ENCODE measurements at regions not wholly inside any gene's neighbourhood (a gene's known extent, or its start where the extent isn't known, plus 50 kb on each side); places are given as distances from the start of the nearest gene placed in this dataset.

- Histone ChIP-seq H3K9me2 (no peaks in the 10 kb centered on the region), H3K4me2 (no peak overlapping the region), H3K27me3 (ENCODE audit: insufficient read depth) (no peaks in the 10 kb centered on the region), H3K79me2 (ENCODE audit: insufficient read depth) (no peaks in the 10 kb centered on the region), H4K20me1 (ENCODE audit: insufficient read depth) (no peaks in the 10 kb centered on the region), H3K4me1 (ENCODE audit: control insufficient read depth in 1 of 2, insufficient read depth in 2 of 2, low read depth in 1 of 2, low read length in 1 of 2) (no peaks in the 10 kb centered on the region; a peak in 1 of 4 replicates), H2AFZ (ENCODE audit: low read depth) (no peak overlapping the region), H3K9ac (no peak overlapping the region), H3K9me3 (no peaks in the 10 kb centered on the region), H3F3A (replicated peaks; ENCODE audit: insufficient read depth) (no peaks in the 10 kb centered on the region), H3K4me3 (ENCODE audit: low read depth in 2 of 2, low read length in 1 of 2) (no peak overlapping the region), H3K36me3 (replicated peaks in 1 of 2; ENCODE audit: control insufficient read depth in 1 of 2, insufficient read depth in 2 of 2, low read length in 1 of 2) (no peaks in the 10 kb centered on the region), H3K27ac (ENCODE audit: low read depth in 2 of 2, low read length in 1 of 2) (no peak overlapping the region)
- ChIA-PET CTCF (no interaction called here), POLR2A (no interaction called here)
- DNase-seq, result no peak
- WGBS (ENCODE audit: low lambda C conversion rate), result 69% methylated on average over 11 of the region's 11 CpGs
- no peak for TF ChIP-seq IRF3 (IDR thresholded peaks at IDR 0.05; ENCODE audit: low read depth, low read length)
- TF ChIP-seq ZBTB33 (IDR thresholded peaks at IDR 0.05; ENCODE audit: borderline replicate concordance, low read depth), result no peak
- TF ChIP-seq RCOR1 (IDR thresholded peaks at IDR 0.05; ENCODE audit: low read length), result no peak
- no peak for TF ChIP-seq FOXM1 (IDR thresholded peaks at IDR 0.05; ENCODE audit: low read depth)
- TF ChIP-seq MXI1 (IDR thresholded peaks at IDR 0.05; ENCODE audit: low read depth, low read length), result no peak
- no peak for TF ChIP-seq RFX5 (IDR thresholded peaks at IDR 0.05; ENCODE audit: low read length)
- no peak for TF ChIP-seq NRF1 (IDR thresholded peaks at IDR 0.05; ENCODE audit: low read depth, low read length)
- TF ChIP-seq REST (IDR thresholded peaks at IDR 0.05; ENCODE audit: low read depth, low read length), result no peak
- no peak for TF ChIP-seq PBX3 (IDR thresholded peaks at IDR 0.05)
Measured at GRCh38 chr11:92751594-92751993, 217.9 kb upstream of the MTNR1B start.

- Histone ChIP-seq H3K9me2 (no peaks in the 10 kb centered on the region), H3K4me1 (ENCODE audit: control insufficient read depth in 1 of 2, insufficient read depth in 2 of 2, low read depth in 1 of 2, low read length in 1 of 2) (no peaks in the 10 kb centered on the region; a peak in 1 of 4 replicates), H3K4me3 (ENCODE audit: low read depth in 2 of 2, low read length in 1 of 2) (no peak overlapping the region), H3K27me3 (ENCODE audit: insufficient read depth) (no peaks in the 10 kb centered on the region), H3K9ac (no peak overlapping the region), H3F3A (replicated peaks; ENCODE audit: insufficient read depth) (no peaks in the 10 kb centered on the region), H3K27ac (ENCODE audit: low read depth in 2 of 2, low read length in 1 of 2) (no peak overlapping the region), H4K20me1 (ENCODE audit: insufficient read depth) (no peaks in the 10 kb centered on the region), H3K9me3 (no peaks in the 10 kb centered on the region), H3K36me3 (replicated peaks in 1 of 2; ENCODE audit: control insufficient read depth in 1 of 2, insufficient read depth in 2 of 2, low read length in 1 of 2) (no peaks in the 10 kb centered on the region), H3K79me2 (ENCODE audit: insufficient read depth) (no peaks in the 10 kb centered on the region), H2AFZ (ENCODE audit: low read depth) (no peak overlapping the region), H3K4me2 (no peak overlapping the region)
- ChIA-PET CTCF (no interaction called here), POLR2A (no interaction called here)
- 54% methylated on average over 1 of the region's 1 CpG for WGBS (ENCODE audit: low lambda C conversion rate)
- TF ChIP-seq YY1 (IDR thresholded peaks at IDR 0.05; ENCODE audit: low read depth) (no peak), POLR2AphosphoS5 (IDR thresholded peaks at IDR 0.05; ENCODE audit: low read depth, low read length) (no peak), RCOR1 (IDR thresholded peaks at IDR 0.05; ENCODE audit: low read length) (no peak), TCF12 (IDR thresholded peaks at IDR 0.05) (no peak), NFIC (IDR thresholded peaks at IDR 0.05; ENCODE audit: borderline replicate concordance) (no peak), PBX3 (IDR thresholded peaks at IDR 0.05) (no peak), ELF1 (IDR thresholded peaks at IDR 0.05) (no peak), MEF2A (IDR thresholded peaks at IDR 0.05; ENCODE audit: borderline replicate concordance, low read depth) (no peak), SIN3A (IDR thresholded peaks at IDR 0.05; ENCODE audit: borderline replicate concordance, low read depth, low read length) (no peak)
- DNase-seq, result no peak
Measured at GRCh38 chr11:92752122-92752521, 217.3 kb upstream of the MTNR1B start.

Measured in SK-N-SH (cell line).